Vagina (tissue), 2 donors: ENCODE measurements at regions not wholly inside any gene's neighbourhood (a gene's known extent, or its start where the extent isn't known, plus 50 kb on each side); places are given as distances from the start of the nearest gene placed in this dataset.

Experiments
- DNase-seq, 2 donors: peaks; one replicate each; pipeline ENCODE4 v3.0.0-alpha.2; 2017; ENCODE audit errors: extremely low spot score in 2 of 2
- H3K27ac ChIP-seq: fragments of 200-600 bp; sonication (generic); one replicate; pipeline ENCODE4 v1.5.1; 2019
- H3K27me3 ChIP-seq: fragments of 200-600 bp; sonication (generic); one replicate; pipeline ENCODE4 v1.5.1; 2019
- H3K36me3 ChIP-seq, 2 donors: fragments of 200-600 bp; sonication (generic); one replicate each; pipeline ENCODE4 v1.5.1; 2017 to 2019
- H3K4me1 ChIP-seq: fragments of 200-600 bp; sonication (generic); one replicate; pipeline ENCODE4 v1.5.1; 2019
- H3K4me3 ChIP-seq, 2 donors: fragments of 200-600 bp; sonication (generic); 1 replicate in 1 of 2; 2 replicates in 1 of 2; pipeline ENCODE4 v1.5.1; 2016 to 2019
- H3K9me3 ChIP-seq: fragments of 200-600 bp; sonication (generic); one replicate; pipeline ENCODE4 v1.5.1; 2019
- POLR2A ChIP-seq, 2 donors: fragments of 450-650 bp; IDR thresholded peaks; one replicate each; pipeline ENCODE4 v1.6.1; 2017; ENCODE audit warnings: antibody characterized with exemption in 2 of 2, mild to moderate bottlenecking in 2 of 2, moderate library complexity in 2 of 2
- POLR2AphosphoS5 ChIP-seq, 2 donors: sonication (generic); formaldehyde crosslinking; IDR thresholded peaks; one replicate each; pipeline ENCODE4 v1.9.0; 2017; ENCODE audit warnings: antibody characterized with exemption in 2 of 2, mild to moderate bottlenecking in 2 of 2, low read depth in 1 of 2; ENCODE audit not compliant: insufficient read depth in 1 of 2
- intact Hi-C: fragments of 100-400 bp; cut with DNase I; formaldehyde crosslinking; loops from one replicate; pipeline ENCODE4 v1.15.1; 2023
- TF ChIP-seq, protein P1 (sequence below), 3 experiments: fragments of 450-650 bp in 2 of 3; fragments of 200-600 bp in 1 of 3; sonication (generic) in 1 of 3; IDR thresholded peaks; one replicate each; pipeline ENCODE4 v1.5.1; 2017 to 2019; ENCODE audit warnings: antibody characterized with exemption in 3 of 3, mild to moderate bottlenecking in 2 of 3, moderate library complexity in 2 of 3

DNA sequence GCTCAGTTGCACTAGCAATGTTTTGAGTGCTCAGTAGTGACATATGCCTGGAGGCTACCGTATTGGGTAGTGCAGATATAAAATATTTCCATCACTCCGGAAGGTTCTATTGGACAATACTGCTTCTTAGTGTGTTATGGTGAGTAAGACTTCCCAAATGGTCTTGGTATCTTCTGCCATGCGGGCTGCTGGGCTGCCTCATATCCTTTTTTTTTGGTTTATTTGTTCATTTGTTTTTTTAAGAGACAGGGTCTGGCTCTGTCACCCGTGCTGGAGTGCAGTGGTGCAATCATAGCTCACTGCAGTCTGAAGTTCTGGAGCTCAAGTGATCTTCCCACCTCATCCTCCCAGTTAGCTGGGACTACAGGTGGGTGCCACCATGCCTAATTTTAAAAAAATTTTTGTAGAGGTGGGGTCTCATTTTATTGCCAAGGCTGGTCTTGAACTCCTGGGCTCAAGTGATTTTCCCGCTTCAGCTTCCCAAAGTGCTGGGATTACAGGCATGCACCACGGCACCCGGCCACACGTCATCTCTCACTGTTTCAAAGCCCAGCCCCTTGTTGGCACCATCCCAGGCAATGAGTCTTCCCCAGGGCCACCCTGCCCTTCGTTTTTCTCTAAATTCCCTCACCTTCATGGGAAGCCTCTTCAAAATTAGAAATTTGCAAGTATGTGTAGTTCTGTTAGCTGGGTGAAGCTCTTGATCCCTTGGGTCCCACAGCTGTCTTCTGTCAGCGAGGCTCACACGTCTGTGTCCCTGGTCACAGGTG lies 111.0 kb upstream of the KLF14 start:
- Histone ChIP-seq H3K36me3 (no peaks in the 10 kb centered on the region), H3K4me1 (peaks cover 10% of the 10 kb centered on the region), H3K4me3 (no peak overlapping the region), H3K27ac (peak overlapping the region; percentile 77), H3K27me3 (no peaks in the 10 kb centered on the region), H3K9me3 (no peaks in the 10 kb centered on the region)
- no peak for DNase-seq
- TF ChIP-seq POLR2AphosphoS5 (IDR thresholded peaks at IDR 0.05; ENCODE audit: insufficient read depth in 1 of 2, low read depth in 1 of 2) (no peak), POLR2A (IDR thresholded peaks at IDR 0.05) (no peak)
- intact Hi-C loops, result no loop called here

DNA sequence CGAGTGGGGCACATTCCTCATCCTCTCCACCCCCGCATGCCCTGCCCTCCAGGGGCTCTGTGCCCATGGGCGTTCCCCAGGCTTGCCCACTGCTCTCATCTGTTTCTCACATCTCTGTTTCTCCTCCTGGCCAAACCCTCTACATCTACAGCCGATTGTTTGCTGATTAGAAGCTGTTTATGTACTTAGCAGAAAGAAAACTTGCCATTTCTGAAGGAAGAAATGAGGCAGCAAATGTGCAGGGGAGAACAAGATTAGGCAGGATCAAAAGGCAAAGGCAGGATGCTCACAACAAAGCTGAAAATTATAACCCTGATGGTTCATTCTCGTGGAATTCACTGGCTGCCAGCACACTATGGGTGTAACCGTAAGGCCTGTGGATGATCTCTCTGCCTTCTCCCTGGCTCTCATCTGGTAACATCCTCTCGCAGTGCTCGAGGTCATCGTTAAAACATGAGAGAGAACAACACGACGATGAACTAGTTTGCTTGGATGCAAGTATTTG lies 111.6 kb upstream of the KLF14 start:
- no peaks in the 10 kb centered on the region for H3K27me3 ChIP-seq

DNA sequence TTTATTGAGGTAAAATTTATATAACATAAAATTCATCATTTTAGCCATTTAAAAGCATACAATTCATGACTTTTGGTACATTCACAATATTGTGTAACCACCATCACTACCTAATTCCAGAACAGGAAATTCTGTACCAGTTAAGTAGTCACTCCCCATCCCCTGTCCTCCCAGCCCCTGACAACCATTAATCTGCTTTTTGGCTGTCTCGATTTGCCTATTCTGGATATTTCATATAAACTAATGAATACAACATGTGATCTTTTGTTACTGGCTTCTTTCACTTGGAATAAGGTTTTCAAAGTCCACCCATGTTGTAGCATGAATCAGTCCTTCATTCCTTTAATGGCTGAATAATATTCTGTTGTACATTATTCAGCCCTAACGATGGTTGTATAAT lies 115.6 kb upstream of the KLF14 start:
- Histone ChIP-seq H3K27ac (no peak overlapping the region), H3K9me3 (no peaks in the 10 kb centered on the region), H3K27me3 (no peaks in the 10 kb centered on the region), H3K4me3 (no peak overlapping the region), H3K4me1 (peaks cover 28% of the 10 kb centered on the region), H3K36me3 (no peaks in the 10 kb centered on the region)
- TF ChIP-seq, protein P1, sequence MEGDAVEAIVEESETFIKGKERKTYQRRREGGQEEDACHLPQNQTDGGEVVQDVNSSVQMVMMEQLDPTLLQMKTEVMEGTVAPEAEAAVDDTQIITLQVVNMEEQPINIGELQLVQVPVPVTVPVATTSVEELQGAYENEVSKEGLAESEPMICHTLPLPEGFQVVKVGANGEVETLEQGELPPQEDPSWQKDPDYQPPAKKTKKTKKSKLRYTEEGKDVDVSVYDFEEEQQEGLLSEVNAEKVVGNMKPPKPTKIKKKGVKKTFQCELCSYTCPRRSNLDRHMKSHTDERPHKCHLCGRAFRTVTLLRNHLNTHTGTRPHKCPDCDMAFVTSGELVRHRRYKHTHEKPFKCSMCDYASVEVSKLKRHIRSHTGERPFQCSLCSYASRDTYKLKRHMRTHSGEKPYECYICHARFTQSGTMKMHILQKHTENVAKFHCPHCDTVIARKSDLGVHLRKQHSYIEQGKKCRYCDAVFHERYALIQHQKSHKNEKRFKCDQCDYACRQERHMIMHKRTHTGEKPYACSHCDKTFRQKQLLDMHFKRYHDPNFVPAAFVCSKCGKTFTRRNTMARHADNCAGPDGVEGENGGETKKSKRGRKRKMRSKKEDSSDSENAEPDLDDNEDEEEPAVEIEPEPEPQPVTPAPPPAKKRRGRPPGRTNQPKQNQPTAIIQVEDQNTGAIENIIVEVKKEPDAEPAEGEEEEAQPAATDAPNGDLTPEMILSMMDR (IDR thresholded peaks at IDR 0.05), result no peak
- TF ChIP-seq POLR2A (IDR thresholded peaks at IDR 0.05) (no peak), POLR2AphosphoS5 (IDR thresholded peaks at IDR 0.05; ENCODE audit: insufficient read depth in 1 of 2, low read depth in 1 of 2) (no peak)
- DNase-seq, result no peak
- intact Hi-C loops, result no loop called here

More for the DNA sequence above, 111.6 kb upstream of the KLF14 start:
- H3K27ac ChIP-seq, result peak overlapping the region; percentile 77
- H3K4me3 ChIP-seq, result no peak overlapping the region
- no peaks in the 10 kb centered on the region for H3K36me3 ChIP-seq
- peaks cover 10% of the 10 kb centered on the region for H3K4me1 ChIP-seq
- no peak for DNase-seq
- H3K9me3 ChIP-seq, result no peaks in the 10 kb centered on the region
- TF ChIP-seq POLR2A (IDR thresholded peaks at IDR 0.05), result no peak
- TF ChIP-seq, protein P1 (IDR thresholded peaks at IDR 0.05), result no peak
- TF ChIP-seq POLR2AphosphoS5 (IDR thresholded peaks at IDR 0.05; ENCODE audit: insufficient read depth in 1 of 2, low read depth in 1 of 2), result peak in 1 of 2 donors; percentile 45
- intact Hi-C loops, result no loop called here

DNA sequence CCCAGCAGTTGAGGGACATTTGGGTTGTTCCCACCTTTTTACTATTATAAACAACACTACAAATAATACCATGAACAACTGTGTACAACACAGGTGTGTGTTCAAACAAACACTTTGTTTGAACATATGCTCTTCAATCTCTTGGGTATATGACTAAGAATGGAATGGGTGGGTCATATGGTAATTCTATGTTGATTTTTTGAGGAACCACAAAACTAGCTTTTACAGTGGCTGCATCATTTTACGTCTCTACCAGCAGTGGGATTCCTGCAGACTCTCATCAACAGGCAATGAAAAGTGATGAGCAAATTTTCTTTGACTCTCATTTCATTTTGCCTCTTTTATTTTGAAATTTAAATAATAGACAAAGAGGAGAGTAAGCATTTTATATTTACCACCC lies 116.9 kb upstream of the KLF14 start:
- no peak for DNase-seq
- Histone ChIP-seq H3K27ac (peak overlapping the region; percentile 0), H3K4me3 (no peak overlapping the region), H3K36me3 (no peaks in the 10 kb centered on the region), H3K9me3 (no peaks in the 10 kb centered on the region), H3K4me1 (peaks cover 18% of the 10 kb centered on the region), H3K27me3 (no peaks in the 10 kb centered on the region)
- intact Hi-C loops, result no loop called here
- TF ChIP-seq, protein P1 (IDR thresholded peaks at IDR 0.05), result no peak
- TF ChIP-seq POLR2A (IDR thresholded peaks at IDR 0.05), result no peak

DNA sequence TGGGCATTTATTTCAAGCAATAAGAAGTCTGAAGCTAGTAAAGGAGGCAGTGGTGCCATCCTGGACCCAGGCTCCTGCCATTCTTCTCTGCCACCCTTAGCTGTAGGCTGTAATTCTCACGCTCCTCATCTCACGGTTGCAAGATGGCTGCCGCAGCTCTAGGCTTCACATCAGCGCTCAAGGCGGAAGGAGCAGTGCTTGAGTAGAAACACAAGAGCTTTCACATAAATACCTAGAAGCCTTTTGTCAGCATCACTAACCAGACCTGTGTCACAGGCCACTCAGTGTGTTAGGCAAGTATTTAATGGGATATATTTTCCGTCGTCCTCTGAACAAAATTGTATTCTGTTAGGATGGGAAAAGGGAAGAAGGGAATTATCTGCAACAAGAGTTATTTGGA lies 118.9 kb upstream of the KLF14 start:
- H3K4me1 ChIP-seq, result peaks cover 18% of the 10 kb centered on the region
- TF ChIP-seq, protein P1 (IDR thresholded peaks at IDR 0.05), result no peak
- TF ChIP-seq POLR2AphosphoS5 (IDR thresholded peaks at IDR 0.05; ENCODE audit: insufficient read depth in 1 of 2, low read depth in 1 of 2) (no peak), POLR2A (IDR thresholded peaks at IDR 0.05) (no peak)
- no peak overlapping the region for H3K27ac ChIP-seq
- peaks cover 0 to 12% of the 10 kb centered on the region in 2 donors for H3K36me3 ChIP-seq
- intact Hi-C loops, result no loop called here
- no peak overlapping the region for H3K4me3 ChIP-seq
- H3K9me3 ChIP-seq, result peaks cover 7% of the 10 kb centered on the region
- no peak for DNase-seq
- H3K27me3 ChIP-seq, result no peaks in the 10 kb centered on the region
